ENCODE measurements at regions not wholly inside any gene's neighbourhood (a gene's known extent, or its start where the extent isn't known, plus 50 kb on each side); places are given as distances from the start of the nearest gene placed in this dataset.

DNA sequence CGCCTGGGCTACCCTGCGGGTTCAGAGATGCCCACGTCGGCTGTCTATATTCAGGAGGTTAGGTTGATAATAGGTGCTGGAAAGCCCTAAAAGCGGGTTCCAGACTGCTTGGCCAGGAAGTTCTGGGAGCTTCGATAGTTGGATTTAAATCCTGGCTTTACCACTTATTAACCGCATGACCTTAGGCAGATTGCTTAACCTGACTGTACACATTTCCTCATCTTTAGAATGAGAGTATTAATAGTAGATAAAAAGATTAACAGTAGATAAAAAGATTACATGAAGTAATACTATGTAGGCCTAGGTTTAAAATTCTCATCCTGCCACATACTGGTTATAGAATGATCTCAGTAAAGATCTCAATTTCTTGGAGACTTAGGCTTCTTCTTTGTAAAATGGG is 75.0 kb upstream of the ESX1 start:
- TF ChIP-seq, protein P1, sequence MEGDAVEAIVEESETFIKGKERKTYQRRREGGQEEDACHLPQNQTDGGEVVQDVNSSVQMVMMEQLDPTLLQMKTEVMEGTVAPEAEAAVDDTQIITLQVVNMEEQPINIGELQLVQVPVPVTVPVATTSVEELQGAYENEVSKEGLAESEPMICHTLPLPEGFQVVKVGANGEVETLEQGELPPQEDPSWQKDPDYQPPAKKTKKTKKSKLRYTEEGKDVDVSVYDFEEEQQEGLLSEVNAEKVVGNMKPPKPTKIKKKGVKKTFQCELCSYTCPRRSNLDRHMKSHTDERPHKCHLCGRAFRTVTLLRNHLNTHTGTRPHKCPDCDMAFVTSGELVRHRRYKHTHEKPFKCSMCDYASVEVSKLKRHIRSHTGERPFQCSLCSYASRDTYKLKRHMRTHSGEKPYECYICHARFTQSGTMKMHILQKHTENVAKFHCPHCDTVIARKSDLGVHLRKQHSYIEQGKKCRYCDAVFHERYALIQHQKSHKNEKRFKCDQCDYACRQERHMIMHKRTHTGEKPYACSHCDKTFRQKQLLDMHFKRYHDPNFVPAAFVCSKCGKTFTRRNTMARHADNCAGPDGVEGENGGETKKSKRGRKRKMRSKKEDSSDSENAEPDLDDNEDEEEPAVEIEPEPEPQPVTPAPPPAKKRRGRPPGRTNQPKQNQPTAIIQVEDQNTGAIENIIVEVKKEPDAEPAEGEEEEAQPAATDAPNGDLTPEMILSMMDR (IDR thresholded peaks at IDR 0.05; ENCODE audit: low read depth, low read length) = no peak
- H3K4me3 ChIP-seq (ENCODE audit: low read depth, low read length) = no peak overlapping the region

DNA sequence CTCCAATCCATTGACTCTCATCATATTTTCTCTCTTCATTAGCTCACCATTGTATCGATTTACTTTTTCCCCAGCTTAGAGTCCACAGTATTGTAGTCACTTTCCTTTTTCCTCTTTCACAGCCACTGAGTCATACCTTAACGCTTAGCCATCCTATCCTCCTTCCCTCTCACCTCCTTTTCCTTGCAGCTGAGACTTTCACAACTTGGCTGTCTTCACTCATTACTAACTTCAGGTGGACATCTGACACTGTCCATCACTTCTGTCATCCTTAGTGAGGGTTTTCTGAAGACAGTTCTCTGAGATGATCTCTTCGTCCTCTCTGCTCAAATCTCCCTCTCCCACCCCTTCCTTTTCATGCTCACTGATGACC is 70.5 kb upstream of the ESX1 start:
- no peak overlapping the region for H3K4me3 ChIP-seq (ENCODE audit: low read depth, low read length)
- TF ChIP-seq, protein P1 (IDR thresholded peaks at IDR 0.05; ENCODE audit: low read depth, low read length) = no peak

DNA sequence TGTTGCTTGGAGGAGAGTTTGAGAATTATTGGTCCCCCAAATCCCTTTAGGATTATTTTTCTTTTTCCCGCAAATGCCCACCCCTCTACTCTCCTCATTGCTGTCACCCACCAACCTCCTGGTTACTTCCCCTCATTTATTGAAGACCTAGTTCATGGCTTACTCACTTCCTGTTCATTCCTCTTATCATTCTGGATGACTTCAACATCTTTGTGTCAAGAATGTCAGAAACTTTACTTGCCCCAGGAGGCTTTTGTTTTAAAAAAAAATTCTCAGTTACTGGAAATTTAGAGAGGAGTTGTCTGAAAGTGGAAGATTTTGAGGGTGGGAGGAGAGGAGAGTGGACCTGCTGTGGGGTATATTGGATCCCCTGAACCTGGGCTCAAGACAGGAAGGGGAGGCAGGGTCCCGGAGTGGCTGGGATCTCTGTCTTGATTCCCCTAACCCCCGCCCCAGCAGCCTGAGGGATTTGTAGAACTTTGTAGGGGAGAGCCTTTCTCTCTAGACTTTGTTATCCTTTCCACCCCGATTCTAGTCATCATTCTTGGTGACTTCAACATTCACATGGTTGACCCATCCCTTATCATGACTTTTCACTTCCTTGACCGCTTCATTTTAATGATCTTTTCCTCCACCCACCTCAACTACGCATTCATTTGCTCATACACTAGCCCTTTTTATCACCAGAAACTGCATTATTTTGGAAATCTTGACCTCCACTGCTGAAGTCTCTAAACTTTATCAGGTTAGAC is 69.9 kb upstream of the ESX1 start:
- no peak overlapping the region for H3K4me3 ChIP-seq (ENCODE audit: low read depth, low read length)
- TF ChIP-seq, protein P1 (IDR thresholded peaks at IDR 0.05; ENCODE audit: low read depth, low read length) = no peak

DNA sequence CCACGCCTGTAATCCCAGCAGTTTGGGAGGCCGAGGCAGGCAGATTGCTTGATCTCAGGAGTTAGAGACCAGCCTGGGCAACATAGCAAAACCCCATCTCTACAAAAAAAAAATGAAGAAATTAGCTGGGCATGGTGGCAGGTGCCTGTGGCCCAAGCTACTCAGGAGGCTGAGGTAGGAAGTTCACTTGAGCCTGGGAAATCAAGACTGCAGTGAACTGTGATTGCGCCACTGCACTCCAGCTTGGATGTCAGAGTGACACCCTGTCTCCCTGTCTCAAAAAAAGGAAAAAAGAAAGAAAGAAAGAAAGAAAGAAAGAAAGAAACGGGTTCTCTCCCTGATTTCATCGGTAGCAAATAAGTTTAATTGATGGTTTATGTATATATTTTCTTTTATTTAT is 64.6 kb upstream of the ESX1 start:
- TF ChIP-seq, protein P1 (IDR thresholded peaks at IDR 0.05; ENCODE audit: low read depth, low read length) = no peak

DNA sequence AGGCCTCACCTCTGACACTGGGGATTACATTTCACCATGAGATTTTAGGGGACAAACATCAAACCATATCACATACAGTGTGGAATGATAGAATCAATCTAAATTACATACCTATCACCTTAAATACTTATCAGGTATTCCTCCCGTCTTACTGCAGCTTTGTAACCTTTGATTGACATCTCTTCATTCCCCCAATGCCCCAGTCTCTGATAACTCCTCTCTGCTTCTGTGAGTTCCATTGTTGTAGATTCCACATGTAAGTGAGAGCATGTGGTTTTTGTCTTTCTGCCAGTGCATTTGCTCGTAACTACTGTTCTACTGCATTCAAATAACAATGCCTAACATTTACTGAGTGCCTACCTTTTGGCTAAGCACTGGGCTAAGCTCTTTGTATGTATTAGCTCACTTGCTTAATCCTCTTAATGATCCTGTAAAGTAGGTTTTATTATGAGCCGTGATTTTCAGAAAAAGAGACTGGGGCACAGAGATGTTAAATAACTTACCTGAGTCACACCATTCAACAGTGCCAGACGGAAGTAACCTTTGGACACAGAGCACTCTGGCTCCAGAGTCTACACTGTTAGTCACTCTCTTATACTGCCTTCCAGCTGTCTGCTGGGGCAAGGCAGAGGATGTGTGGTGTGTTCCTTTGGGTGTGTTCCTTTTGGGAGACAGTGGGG is 63.7 kb upstream of the ESX1 start:
- H3K4me3 ChIP-seq (ENCODE audit: low read depth, low read length) = no peak overlapping the region
- TF ChIP-seq, protein P1 (IDR thresholded peaks at IDR 0.05; ENCODE audit: low read depth, low read length) = no peak

More for the DNA sequence above, 64.6 kb upstream of the ESX1 start:
- H3K4me3 ChIP-seq (ENCODE audit: low read depth, low read length) = no peak overlapping the region

DNA sequence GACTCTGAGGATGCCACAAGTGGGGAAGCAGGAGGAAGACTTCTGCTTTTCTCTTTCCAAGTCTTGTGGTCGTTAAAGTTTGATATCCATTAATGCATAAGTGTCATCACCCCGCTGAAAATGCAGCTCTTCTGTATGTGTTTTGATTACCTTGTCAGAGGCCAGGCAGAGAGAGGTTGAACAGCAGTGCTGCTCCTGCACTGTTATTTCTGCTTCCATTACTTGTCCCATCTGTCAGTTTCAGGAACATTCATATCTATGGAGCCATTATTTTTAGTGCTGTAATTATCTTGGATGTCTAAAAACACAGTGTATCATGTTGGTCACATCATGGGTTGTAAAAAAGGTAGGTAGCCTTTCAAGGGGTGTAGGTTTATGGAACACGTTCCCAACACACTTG is 62.0 kb upstream of the ESX1 start:
- TF ChIP-seq, protein P1 (IDR thresholded peaks at IDR 0.05; ENCODE audit: low read depth, low read length) = no peak
- no peak overlapping the region for H3K4me3 ChIP-seq (ENCODE audit: low read depth, low read length)

DNA sequence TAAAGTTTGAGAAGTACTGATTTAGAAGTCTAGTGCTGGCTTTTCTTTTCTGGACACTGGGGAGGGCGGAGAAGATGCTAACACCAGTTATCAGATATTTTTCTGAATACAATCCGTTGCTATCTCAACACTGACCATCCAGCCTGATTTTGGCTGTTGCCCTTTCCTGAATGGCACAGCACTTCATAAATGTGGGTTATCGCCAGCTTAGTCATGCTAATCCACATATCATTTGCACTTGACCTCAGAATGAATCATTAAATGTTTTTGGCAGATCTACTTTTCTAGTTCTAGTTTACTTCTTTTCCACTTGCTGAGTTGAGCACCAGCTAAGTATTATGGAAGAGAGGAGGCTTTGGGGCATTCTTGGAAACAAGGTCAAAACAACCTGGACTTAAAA is 60.8 kb upstream of the ESX1 start:
- TF ChIP-seq, protein P1 (IDR thresholded peaks at IDR 0.05; ENCODE audit: low read depth, low read length) = no peak
- no peak overlapping the region for H3K4me3 ChIP-seq (ENCODE audit: low read depth, low read length)

Data from WI38 (cell line).